Activated T-cell treated with anti-CD3 and anti-CD28 coated beads, Interleukin-2, amount 50 U/mL, for 72 hours (primary cell): ENCODE measurements at regions not wholly inside any gene's neighbourhood (a gene's known extent, or its start where the extent isn't known, plus 50 kb on each side); places are given as distances from the start of the nearest gene placed in this dataset.

Experiments used
- ATAC-seq, 2 donors: fragments of 150-1000 bp; cut with Tn5 transposase; replicated peaks in 1 of 2; 2 replicates each; pipeline ENCODE4 v1.10.0; 2021; ENCODE audit warnings: moderate library complexity in 2 of 2, mild to moderate bottlenecking in 1 of 2
- DNase-seq, 2 donors: peaks; one replicate each; pipeline ENCODE4 v3.0.0; 2021 to 2022; ENCODE audit warnings: mixed read lengths in 1 of 2
- H3K27ac Mint-ChIP-seq: one replicate; pipeline ENCODE4 v1.8.0; 2022; ENCODE audit warnings: mild to moderate bottlenecking, moderate library complexity, mixed read lengths
- H3K27me3 Mint-ChIP-seq: one replicate; pipeline ENCODE4 v1.8.0; 2022; ENCODE audit warnings: low read depth, mixed read lengths
- H3K36me3 Mint-ChIP-seq, 2 donors: one replicate each; pipeline ENCODE4 v1.8.0; 2022; ENCODE audit warnings: mixed read lengths in 2 of 2, mild to moderate bottlenecking in 1 of 2; ENCODE audit not compliant: insufficient read depth in 2 of 2
- H3K4me1 Mint-ChIP-seq: one replicate; pipeline ENCODE4 v1.8.0; 2022; ENCODE audit warnings: low read depth, mixed read lengths
- H3K4me3 Mint-ChIP-seq, 2 donors: one replicate each; pipeline ENCODE4 v1.8.0; 2022; ENCODE audit warnings: mild to moderate bottlenecking in 2 of 2, mixed read lengths in 2 of 2, moderate library complexity in 2 of 2
- H3K9me3 Mint-ChIP-seq, 2 donors: one replicate each; pipeline ENCODE4 v1.8.0; 2022; ENCODE audit warnings: mixed read lengths in 2 of 2

DNA sequence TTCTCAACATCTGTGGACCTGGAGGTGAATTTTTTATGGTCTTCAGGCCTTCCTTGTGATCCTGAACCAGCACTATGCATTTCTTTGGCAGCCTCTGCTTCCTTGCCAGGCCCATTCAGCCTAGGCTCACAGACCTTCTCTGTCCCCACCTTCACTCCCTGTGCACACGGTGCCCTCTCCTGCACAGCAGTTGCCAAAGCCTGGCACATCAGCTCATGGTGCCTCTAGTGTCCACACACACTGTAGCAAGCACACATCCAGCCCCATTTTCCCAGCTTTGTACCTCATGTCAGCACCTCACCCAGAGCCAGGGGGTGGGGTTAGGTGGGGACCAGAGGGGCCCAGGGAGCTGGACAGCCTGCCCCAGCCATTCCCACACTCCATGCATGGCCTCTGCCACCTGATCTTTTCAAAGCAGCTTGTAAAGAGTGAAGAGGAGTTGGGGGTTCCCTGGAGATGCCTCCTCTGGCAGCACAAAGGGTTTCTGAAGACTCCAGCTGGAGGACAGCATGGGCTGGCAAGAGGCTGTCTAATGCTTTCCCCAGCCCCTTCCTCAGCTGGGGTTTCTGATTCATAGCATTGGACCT lies 57.9 kb upstream of the TMEM72 start:
- DNase-seq = no peak
- peak in 1 of 2 donors; percentile 26 for ATAC-seq
- Mint-ChIP-seq H3K27me3 (no peaks in the 10 kb centered on the region), H3K36me3 (no peaks in the 10 kb centered on the region), H3K4me1 (no peaks in the 10 kb centered on the region), H3K9me3 (no peaks in the 10 kb centered on the region), H3K4me3 (no peak overlapping the region), H3K27ac (no peak overlapping the region)

DNA sequence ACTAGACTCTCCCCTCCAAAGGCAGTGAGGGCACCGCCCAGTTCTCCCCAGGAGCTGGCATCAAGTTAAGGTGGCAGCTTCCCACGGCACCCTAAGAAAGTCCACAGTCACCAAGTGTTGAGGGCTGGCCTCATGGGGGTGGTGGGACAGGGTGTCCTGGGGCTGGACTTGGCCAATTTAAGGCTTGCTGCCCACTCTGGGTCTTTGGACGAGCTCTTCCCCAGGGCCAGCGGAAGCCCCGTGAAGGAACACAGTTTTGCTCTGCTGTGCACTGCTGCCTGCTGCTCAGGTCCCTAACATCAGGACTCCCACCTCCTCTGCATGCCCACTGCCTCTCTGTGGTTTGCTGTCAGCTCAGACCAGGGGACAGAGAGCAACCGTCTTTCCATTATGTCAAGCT lies 57.3 kb upstream of the TMEM72 start:
- H3K36me3 Mint-ChIP-seq = no peaks in the 10 kb centered on the region
- H3K4me1 Mint-ChIP-seq = no peaks in the 10 kb centered on the region
- H3K9me3 Mint-ChIP-seq = no peaks in the 10 kb centered on the region
- no peak overlapping the region for H3K27ac Mint-ChIP-seq
- DNase-seq (no peak), ATAC-seq (no peak)
- no peak overlapping the region for H3K4me3 Mint-ChIP-seq
- no peaks in the 10 kb centered on the region for H3K27me3 Mint-ChIP-seq

DNA sequence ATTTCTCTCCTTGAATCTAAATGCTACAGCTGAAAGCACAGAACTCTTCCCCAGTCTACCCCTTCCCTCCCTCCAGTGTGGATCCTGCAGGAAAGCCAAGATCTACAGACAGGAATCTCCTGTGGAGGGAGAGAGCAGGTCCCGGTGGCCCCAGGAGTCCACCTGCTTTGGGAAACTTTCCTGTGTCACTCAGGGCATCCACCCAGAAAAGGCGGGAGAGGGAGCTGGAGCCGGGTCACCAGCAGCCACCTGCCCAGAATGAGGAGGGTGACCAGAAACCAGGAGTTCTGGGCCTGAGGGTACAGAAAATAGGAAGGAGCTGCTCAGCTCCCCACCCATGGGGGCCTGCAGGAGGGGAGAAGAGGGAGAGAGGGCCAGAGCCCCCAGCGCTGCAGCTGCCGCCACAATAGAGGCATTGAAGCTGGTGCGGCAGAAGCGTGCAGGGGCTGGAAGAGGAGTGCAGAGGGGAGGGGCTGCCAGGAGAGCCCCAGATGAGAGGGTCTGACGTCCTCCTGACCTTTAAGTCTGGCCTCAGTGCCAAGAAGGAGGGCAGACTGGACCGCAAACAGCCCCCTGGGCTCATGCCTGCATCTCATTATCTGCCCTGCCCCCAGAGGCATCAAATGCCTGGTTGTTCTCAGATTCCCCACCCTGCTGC lies 56.3 kb upstream of the TMEM72 start:
- H3K27me3 Mint-ChIP-seq = no peaks in the 10 kb centered on the region
- H3K4me1 Mint-ChIP-seq = no peaks in the 10 kb centered on the region
- H3K36me3 Mint-ChIP-seq = no peaks in the 10 kb centered on the region
- no peak for DNase-seq
- no peak for ATAC-seq
- no peak overlapping the region for H3K27ac Mint-ChIP-seq
- no peaks in the 10 kb centered on the region for H3K9me3 Mint-ChIP-seq
- H3K4me3 Mint-ChIP-seq = no peak overlapping the region

DNA sequence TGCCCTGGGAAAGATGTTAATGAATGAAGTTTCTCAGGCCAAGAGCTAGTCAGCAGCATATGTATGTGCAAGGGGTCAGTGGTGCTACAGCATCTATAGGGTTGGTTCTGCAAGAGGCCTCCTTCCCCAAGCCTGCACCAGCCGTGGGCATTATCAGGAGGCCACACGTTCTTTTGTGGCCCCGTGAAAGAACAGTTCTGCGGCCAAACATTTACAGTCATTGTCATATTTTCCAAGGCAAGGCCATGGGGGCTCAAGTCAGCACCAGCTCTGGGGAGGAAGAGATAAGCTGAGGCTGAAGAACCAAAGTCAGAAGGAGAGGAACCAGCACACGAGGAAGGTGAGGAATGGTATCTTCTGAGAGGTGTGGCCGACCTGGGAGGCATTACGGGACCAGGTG lies 54.4 kb upstream of the TMEM72 start:
- Mint-ChIP-seq H3K4me1 (no peaks in the 10 kb centered on the region), H3K27me3 (no peaks in the 10 kb centered on the region), H3K27ac (no peak overlapping the region), H3K4me3 (no peak overlapping the region), H3K9me3 (no peaks in the 10 kb centered on the region), H3K36me3 (no peaks in the 10 kb centered on the region)
- DNase-seq = no peak
- no peak for ATAC-seq

DNA sequence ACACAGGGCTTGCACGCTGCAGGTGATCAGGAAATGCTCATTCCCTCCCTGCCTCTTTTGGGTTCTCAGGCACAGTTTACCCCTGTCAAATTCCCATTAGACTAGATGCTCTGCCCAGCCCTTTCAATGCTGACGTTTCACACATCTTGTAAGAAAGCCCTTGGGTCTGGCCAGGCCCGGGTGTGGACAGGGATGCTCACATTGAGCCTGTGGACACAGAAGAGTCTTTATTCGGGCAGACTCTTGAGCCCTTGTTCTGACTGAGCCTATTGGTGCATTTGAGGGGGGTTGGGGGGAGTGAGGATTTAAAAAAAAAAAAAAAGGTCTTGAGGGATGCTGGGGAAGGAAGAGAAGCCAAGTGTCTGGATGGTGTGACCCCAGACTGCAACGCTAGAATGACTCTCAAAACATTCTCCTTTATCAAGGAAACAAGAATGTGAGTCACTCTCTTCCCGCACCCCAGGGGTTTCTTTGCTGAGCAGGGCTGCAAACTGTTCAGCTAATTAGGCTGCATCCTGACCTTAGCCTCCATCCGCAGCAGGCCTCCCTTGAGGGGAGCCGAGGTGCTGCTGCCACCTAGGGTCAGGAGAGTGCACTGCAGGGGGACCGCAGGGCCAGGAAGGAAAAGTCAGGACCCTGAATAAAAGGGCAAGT lies 53.6 kb upstream of the TMEM72 start:
- Mint-ChIP-seq H3K27ac (no peak overlapping the region), H3K4me3 (no peak overlapping the region), H3K9me3 (no peaks in the 10 kb centered on the region), H3K36me3 (no peaks in the 10 kb centered on the region), H3K27me3 (peaks cover 7% of the 10 kb centered on the region), H3K4me1 (no peaks in the 10 kb centered on the region)
- ATAC-seq (peak; percentile 71 to 79), DNase-seq (peak; percentile 69 to 72)

DNA sequence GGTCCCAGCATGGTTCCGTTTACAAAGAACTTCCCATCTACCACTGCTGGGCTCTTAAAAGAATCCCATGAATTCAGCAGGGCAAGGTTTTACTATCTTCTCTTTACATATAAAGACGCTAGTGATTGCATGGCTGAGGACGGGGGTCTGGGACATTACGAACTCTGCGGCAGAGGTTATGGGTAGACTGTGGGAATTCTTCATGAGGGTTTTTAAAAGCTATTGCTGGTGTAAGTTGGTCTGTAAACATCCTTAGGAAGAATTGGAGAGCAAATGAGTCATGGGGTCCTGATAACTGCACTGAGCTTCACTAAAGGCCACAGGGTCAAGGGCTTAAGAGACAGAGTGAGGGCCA lies 53.1 kb upstream of the TMEM72 start:
- DNase-seq (no peak), ATAC-seq (no peak)
- Mint-ChIP-seq H3K27ac (no peak overlapping the region), H3K9me3 (no peaks in the 10 kb centered on the region), H3K4me3 (no peak overlapping the region), H3K36me3 (no peaks in the 10 kb centered on the region), H3K27me3 (peaks cover 12% of the 10 kb centered on the region), H3K4me1 (no peaks in the 10 kb centered on the region)

DNA sequence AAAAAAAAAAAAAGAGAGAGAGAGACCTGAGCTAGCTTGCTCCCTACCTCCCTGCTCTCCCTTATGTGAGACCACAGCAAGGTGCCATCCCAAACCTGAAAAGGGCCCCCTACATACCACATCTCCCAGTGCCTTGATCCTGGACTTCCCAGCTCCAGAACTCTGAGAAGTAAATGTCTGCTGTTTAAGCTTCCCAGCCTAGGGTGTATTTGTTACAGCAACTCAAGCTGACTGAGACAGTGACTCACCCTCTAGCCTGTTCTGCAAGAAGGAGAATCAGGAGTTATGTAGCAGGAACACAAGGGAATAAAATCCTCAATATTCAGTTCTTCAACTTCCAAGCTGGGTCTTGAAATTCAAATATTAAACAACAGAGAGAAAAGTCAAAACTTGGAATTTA lies 52.1 kb upstream of the TMEM72 start:
- H3K27me3 Mint-ChIP-seq = peaks cover 21% of the 10 kb centered on the region
- no peak for ATAC-seq
- peaks cover 5% of the 10 kb centered on the region for H3K4me1 Mint-ChIP-seq
- no peak overlapping the region for H3K27ac Mint-ChIP-seq
- no peak overlapping the region for H3K4me3 Mint-ChIP-seq
- no peak for DNase-seq
- no peaks in the 10 kb centered on the region for H3K36me3 Mint-ChIP-seq
- H3K9me3 Mint-ChIP-seq = no peaks in the 10 kb centered on the region

DNA sequence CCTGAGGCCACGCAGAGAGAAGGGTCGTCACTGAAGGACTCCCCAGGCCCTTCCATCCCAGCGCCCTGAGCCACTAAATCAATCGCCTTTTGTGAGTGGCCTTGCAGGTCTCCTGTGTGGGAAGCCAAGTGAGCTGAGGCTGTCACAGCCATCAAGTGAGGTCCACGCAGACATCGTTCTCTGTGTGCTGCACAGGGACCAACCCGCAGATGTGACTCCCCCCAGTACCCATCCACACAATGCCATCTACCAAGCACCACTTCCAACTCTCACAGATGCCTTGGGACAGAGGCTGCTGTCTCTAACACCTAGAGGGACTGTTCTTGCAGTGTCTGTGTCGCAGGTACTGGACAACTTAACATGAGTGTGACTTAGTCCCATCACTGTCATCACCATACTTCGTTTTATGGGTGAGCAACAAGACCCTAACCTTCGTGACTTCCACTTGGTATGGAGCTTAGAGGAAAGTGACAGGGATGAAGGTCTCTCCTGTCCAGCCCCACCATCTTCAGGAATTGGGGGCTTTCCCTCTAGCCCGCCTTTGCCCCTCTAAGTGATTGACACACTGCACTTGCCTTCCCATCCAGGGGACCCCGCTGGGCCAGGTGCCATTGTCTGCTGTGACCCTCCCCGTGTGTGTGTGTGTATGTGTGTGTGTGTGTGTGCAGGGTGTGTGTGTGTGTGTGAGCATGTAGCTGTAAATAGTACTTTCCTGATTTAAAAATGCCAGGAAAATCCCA lies 51.4 kb upstream of the TMEM72 start:
- H3K27me3 Mint-ChIP-seq = peaks cover 28% of the 10 kb centered on the region
- no peak overlapping the region for H3K4me3 Mint-ChIP-seq
- no peaks in the 10 kb centered on the region for H3K9me3 Mint-ChIP-seq
- no peak for DNase-seq
- H3K4me1 Mint-ChIP-seq = peaks cover 13% of the 10 kb centered on the region
- H3K36me3 Mint-ChIP-seq = no peaks in the 10 kb centered on the region
- ATAC-seq = no peak
- H3K27ac Mint-ChIP-seq = no peak overlapping the region

DNA sequence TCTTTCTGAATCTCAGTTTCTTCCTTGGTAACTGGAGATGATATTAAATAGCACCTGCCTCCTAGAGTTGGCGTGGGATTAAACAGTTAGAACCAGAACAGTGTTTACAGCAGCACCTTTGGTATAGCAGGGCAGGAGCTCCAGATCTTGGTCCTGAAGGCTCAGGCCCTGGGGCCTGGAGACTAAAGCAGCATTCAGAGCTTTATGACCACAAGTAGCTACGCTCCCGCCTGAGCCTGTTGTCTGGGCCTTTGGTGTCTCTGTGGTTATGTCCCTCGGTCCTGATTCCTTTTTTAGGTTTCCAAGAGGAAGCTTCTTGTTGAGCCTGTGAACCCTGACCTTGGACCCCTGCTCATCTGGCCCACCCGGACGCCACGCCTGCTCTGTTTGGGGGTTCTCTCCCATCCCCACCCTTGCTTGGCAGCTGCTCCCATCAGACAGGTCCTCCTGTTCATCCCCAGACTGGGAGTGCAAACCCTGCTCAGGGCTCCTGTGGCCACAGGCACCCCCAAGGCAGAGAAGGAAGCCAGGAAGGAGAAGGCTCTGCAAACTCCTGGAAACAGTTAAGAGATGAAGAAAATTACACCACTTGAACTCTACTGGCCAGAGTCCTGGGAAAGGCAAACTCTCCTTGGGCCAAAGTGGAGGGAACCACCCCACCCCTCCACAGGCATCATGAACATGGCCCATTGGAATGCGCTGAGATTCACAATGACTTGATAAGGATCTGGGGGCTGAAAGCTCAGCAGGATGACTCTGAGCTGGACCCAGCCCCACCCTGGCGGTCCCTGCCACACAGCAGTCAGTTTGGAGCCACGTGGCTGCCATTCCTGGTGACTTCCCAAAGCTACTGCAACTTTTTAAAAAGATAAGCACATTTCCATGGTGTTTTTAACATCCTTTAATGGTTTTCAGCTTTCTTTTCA lies 50.1 kb upstream of the TMEM72 start:
- Mint-ChIP-seq H3K9me3 (no peaks in the 10 kb centered on the region), H3K27ac (no peak overlapping the region), H3K4me3 (no peak overlapping the region), H3K4me1 (peaks cover 17% of the 10 kb centered on the region), H3K36me3 (no peaks in the 10 kb centered on the region), H3K27me3 (peaks cover 41% of the 10 kb centered on the region)
- no peak for ATAC-seq
- no peak for DNase-seq
